DOHH2 (cell line): ENCODE measurements at regions not wholly inside any gene's neighbourhood (a gene's known extent, or its start where the extent isn't known, plus 50 kb on each side); places are given as distances from the start of the nearest gene placed in this dataset.

Source experiments
- H3F3A ChIP-seq: fragments of 200-600 bp; sonication (generic), shearing (Covaris generic); 2 replicates; pipeline ENCODE4 v1.6.0; 2016; ENCODE audit warnings: antibody characterized with exemption, mild to moderate bottlenecking; ENCODE audit not compliant: control insufficient read depth, insufficient read depth
- H3K27ac ChIP-seq: fragments of 200-600 bp; sonication (generic); 2 replicates; pipeline ENCODE4 v1.5.1; 2014; ENCODE audit warnings: low read depth, mild to moderate bottlenecking, low read length, moderate library complexity
- H3K27me3 ChIP-seq: fragments of 200-600 bp; sonication (generic); 2 replicates; pipeline ENCODE4 v1.6.1; 2014; ENCODE audit warnings: mild to moderate bottlenecking, low read length, mixed read lengths; ENCODE audit not compliant: control insufficient read depth
- H3K36me3 ChIP-seq: fragments of 200-600 bp; sonication (generic); 2 replicates; pipeline ENCODE4 v1.6.1; 2014; ENCODE audit warnings: mild to moderate bottlenecking, low read length, moderate library complexity, mixed read lengths; ENCODE audit not compliant: control insufficient read depth
- H3K4me1 ChIP-seq: fragments of 200-600 bp; sonication (generic); 2 replicates; pipeline ENCODE4 v1.6.1; 2014; ENCODE audit warnings: mild to moderate bottlenecking, low read length, mixed read lengths; ENCODE audit not compliant: control insufficient read depth
- H3K4me2 ChIP-seq: fragments of 200-600 bp; sonication (generic); 2 replicates; pipeline ENCODE4 v1.6.0; 2014; ENCODE audit warnings: mild to moderate bottlenecking, low read length, moderate library complexity
- H3K4me3 ChIP-seq: fragments of 200-600 bp; sonication (generic); 2 replicates; pipeline ENCODE4 v1.5.1; 2014; ENCODE audit warnings: mild to moderate bottlenecking, low read length, mixed read lengths
- H3K79me2 ChIP-seq: fragments of 200-600 bp; sonication (generic); 2 replicates; pipeline ENCODE4 v1.6.1; 2014; ENCODE audit warnings: mild to moderate bottlenecking, low read length, mixed read lengths; ENCODE audit not compliant: control insufficient read depth
- H3K9me2 ChIP-seq: fragments of 200-600 bp; sonication (generic); replicated peaks from 2 replicates; pipeline ENCODE4 v1.6.1; 2014; ENCODE audit warnings: mild to moderate bottlenecking, low read length, mixed read lengths; ENCODE audit not compliant: control insufficient read depth
- H3K9me3 ChIP-seq: fragments of 200-600 bp; sonication (generic); 2 replicates; pipeline ENCODE4 v1.6.1; 2014; ENCODE audit warnings: antibody characterized with exemption, low read length, mixed read lengths; ENCODE audit not compliant: control insufficient read depth, insufficient read depth
- H4K20me1 ChIP-seq: fragments of 200-600 bp; sonication (generic); 2 replicates; pipeline ENCODE4 v1.6.0; 2014; ENCODE audit warnings: low read depth, mild to moderate bottlenecking, antibody characterized with exemption, low read length, moderate library complexity; ENCODE audit not compliant: control insufficient read depth, insufficient read depth
- EZH2phosphoT487 ChIP-seq: fragments of 200-600 bp; sonication (generic); IDR thresholded peaks from 2 replicates; pipeline ENCODE4 v1.6.1; 2017; ENCODE audit warnings: borderline replicate concordance, mild to moderate bottlenecking, antibody characterized with exemption, low read length, moderate library complexity, mixed read lengths
- TF ChIP-seq, protein P1 (sequence below): fragments of 200-600 bp; sonication (generic); IDR thresholded peaks from one replicate; pipeline ENCODE4 v1.5.1; 2014; ENCODE audit warnings: antibody characterized with exemption, mild to moderate bottlenecking, low read depth, low read length; ENCODE audit not compliant: poor library complexity, severe bottlenecking

DNA sequence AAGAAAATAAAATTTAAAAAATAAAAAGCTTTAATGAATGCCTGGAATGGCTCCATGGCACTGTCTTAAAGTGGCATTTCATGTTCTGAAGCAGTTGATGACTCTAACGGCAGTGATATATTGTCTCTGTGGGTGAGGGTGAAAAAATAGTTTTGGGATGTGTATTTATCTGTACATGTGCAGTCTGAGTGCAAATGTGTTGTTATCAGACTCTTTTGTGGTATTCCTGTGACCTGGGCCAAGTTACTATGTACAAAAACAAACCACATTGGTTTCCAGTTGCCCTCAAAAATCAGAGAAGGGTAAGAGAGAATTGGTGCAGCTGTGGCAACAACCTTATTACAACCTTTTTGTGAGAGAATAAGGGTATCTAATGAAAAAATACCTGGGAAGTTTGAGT, 81.7 kb upstream of the CCDC91 start:
- H3K9me3 ChIP-seq, result no peaks in the 10 kb centered on the region
- no peaks in the 10 kb centered on the region for H3K9me2 ChIP-seq
- H4K20me1 ChIP-seq, result no peaks in the 10 kb centered on the region
- H3K4me2 ChIP-seq, result no peak overlapping the region
- H3K79me2 ChIP-seq, result no peaks in the 10 kb centered on the region
- no peaks in the 10 kb centered on the region for H3K27me3 ChIP-seq
- H3K36me3 ChIP-seq, result no peaks in the 10 kb centered on the region
- no peak overlapping the region for H3K27ac ChIP-seq
- no peaks in the 10 kb centered on the region for H3F3A ChIP-seq
- TF ChIP-seq EZH2phosphoT487, result no peak
- TF ChIP-seq, protein P1, sequence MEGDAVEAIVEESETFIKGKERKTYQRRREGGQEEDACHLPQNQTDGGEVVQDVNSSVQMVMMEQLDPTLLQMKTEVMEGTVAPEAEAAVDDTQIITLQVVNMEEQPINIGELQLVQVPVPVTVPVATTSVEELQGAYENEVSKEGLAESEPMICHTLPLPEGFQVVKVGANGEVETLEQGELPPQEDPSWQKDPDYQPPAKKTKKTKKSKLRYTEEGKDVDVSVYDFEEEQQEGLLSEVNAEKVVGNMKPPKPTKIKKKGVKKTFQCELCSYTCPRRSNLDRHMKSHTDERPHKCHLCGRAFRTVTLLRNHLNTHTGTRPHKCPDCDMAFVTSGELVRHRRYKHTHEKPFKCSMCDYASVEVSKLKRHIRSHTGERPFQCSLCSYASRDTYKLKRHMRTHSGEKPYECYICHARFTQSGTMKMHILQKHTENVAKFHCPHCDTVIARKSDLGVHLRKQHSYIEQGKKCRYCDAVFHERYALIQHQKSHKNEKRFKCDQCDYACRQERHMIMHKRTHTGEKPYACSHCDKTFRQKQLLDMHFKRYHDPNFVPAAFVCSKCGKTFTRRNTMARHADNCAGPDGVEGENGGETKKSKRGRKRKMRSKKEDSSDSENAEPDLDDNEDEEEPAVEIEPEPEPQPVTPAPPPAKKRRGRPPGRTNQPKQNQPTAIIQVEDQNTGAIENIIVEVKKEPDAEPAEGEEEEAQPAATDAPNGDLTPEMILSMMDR, result no peak
- no peak overlapping the region for H3K4me3 ChIP-seq
- H3K4me1 ChIP-seq, result peaks cover 8% of the 10 kb centered on the region

DNA sequence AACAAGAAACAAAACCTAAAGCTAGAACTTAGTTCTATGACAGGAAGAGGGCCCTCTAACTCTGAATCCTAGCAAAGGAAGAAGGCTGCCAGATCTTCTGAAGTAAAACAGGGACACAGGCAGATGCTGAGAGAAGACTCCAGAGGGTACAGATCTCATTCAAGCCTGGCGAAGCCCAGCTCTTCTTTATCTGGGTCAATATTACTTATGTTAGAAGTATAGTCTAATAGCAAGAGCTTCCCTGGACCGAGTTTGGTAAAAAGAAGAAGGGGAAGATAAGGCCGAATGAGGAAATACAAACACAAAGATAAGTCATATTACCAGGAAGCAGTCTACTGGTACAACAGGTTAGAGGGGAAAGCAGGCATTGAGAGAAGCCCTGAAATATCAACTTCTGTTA, 79.9 kb upstream of the CCDC91 start:
- H3K4me3 ChIP-seq, result no peak overlapping the region
- no peaks in the 10 kb centered on the region for H3F3A ChIP-seq
- no peaks in the 10 kb centered on the region for H3K9me2 ChIP-seq
- peaks cover 8% of the 10 kb centered on the region for H3K4me1 ChIP-seq
- TF ChIP-seq EZH2phosphoT487, result no peak
- TF ChIP-seq, protein P1, result peak; percentile 17
- no peak overlapping the region for H3K27ac ChIP-seq
- H3K79me2 ChIP-seq, result no peaks in the 10 kb centered on the region
- no peaks in the 10 kb centered on the region for H4K20me1 ChIP-seq
- H3K27me3 ChIP-seq, result no peaks in the 10 kb centered on the region
- no peaks in the 10 kb centered on the region for H3K9me3 ChIP-seq
- no peak overlapping the region for H3K4me2 ChIP-seq
- H3K36me3 ChIP-seq, result no peaks in the 10 kb centered on the region

DNA sequence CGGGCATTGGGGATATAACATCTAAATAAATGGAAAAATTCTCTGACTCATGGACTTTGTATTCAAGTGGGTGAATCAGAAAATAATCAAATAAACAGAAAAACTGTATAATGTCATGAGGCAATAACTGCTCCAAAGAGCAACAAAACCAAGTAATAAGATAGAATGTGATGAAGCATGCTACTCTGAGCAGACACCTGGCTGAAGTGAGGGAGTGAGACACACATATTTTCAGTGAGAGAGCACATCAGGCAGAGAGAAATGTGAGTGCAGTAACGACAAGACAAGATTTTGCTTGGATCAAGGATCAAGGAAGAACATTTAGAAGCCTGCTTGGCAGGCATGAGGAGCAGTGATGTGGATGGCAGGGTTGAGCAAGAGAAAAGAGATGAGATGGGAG, 75.8 kb upstream of the CCDC91 start:
- H3K4me3 ChIP-seq, result no peak overlapping the region
- no peaks in the 10 kb centered on the region for H3K36me3 ChIP-seq
- TF ChIP-seq EZH2phosphoT487, result no peak
- TF ChIP-seq, protein P1, result no peak
- H4K20me1 ChIP-seq, result no peaks in the 10 kb centered on the region
- H3K27ac ChIP-seq, result no peak overlapping the region
- H3K9me3 ChIP-seq, result no peaks in the 10 kb centered on the region
- no peaks in the 10 kb centered on the region for H3K79me2 ChIP-seq
- H3K9me2 ChIP-seq, result no peaks in the 10 kb centered on the region
- H3F3A ChIP-seq, result no peaks in the 10 kb centered on the region
- H3K4me2 ChIP-seq, result no peak overlapping the region
- H3K4me1 ChIP-seq, result no peaks in the 10 kb centered on the region
- no peaks in the 10 kb centered on the region for H3K27me3 ChIP-seq

DNA sequence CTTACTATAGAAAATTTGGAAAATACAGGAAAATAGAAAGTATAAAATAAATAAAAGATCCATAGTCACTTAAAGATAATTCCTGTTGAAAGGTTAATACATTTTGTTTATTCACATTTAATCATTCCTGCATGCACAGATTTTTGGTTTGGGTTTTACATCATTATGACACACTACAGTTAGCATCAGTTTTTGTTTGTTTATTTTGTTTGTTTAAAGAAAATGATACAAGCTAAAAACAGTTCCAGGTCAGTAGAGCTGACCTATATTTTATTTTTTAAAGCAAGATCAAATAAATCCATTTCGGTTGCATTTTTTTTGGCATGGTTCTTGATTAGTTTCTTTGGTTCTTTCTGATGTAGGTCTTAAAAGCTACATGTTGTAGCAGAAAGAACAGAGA, 68.8 kb upstream of the CCDC91 start:
- no peaks in the 10 kb centered on the region for H3K79me2 ChIP-seq
- H3K9me2 ChIP-seq, result no peaks in the 10 kb centered on the region; the same call in 1 of the 2 replicates
- H3K36me3 ChIP-seq, result no peaks in the 10 kb centered on the region
- H4K20me1 ChIP-seq, result no peaks in the 10 kb centered on the region
- no peak overlapping the region for H3K27ac ChIP-seq
- H3K27me3 ChIP-seq, result no peaks in the 10 kb centered on the region
- TF ChIP-seq, protein P1, result no peak
- no peak for TF ChIP-seq EZH2phosphoT487
- no peaks in the 10 kb centered on the region for H3K9me3 ChIP-seq
- no peak overlapping the region for H3K4me2 ChIP-seq
- H3K4me1 ChIP-seq, result no peaks in the 10 kb centered on the region
- H3K4me3 ChIP-seq, result no peak overlapping the region
- H3F3A ChIP-seq, result no peaks in the 10 kb centered on the region
